Mesenchymal stem cell (in vitro differentiated cells and primary cell): ENCODE measurements at regions not wholly inside any gene's neighbourhood (a gene's known extent, or its start where the extent isn't known, plus 50 kb on each side); places are given as distances from the start of the nearest gene placed in this dataset.

ENCODE experiments used
- DNase-seq: peaks from one replicate; pipeline ENCODE4 v3.0.0-alpha.2; 2013
- H2AFZ ChIP-seq: one replicate; pipeline ENCODE4 v1.6.1; 2013; ENCODE audit warnings: low read depth, mild to moderate bottlenecking, control low read depth, inconsistent platforms, low read length, moderate library complexity
- H2AK5ac ChIP-seq: 2 replicates; pipeline ENCODE4 v1.6.1; 2013; ENCODE audit warnings: low read length, moderate library complexity, mild to moderate bottlenecking, inconsistent platforms; ENCODE audit not compliant: severe bottlenecking
- H2BK120ac ChIP-seq: one replicate; pipeline ENCODE4 v1.6.1; 2013; ENCODE audit warnings: low read depth, mild to moderate bottlenecking, inconsistent platforms, low read length, moderate library complexity
- H2BK12ac ChIP-seq, 2 experiments: one replicate each; pipeline ENCODE4 v1.6.1; 2013; ENCODE audit warnings: inconsistent platforms in 2 of 2, low read length in 2 of 2, mild to moderate bottlenecking in 2 of 2, moderate library complexity in 2 of 2, control low read depth in 1 of 2
- H2BK15ac ChIP-seq: one replicate; pipeline ENCODE4 v1.6.1; 2013; ENCODE audit warnings: mild to moderate bottlenecking, low read depth, inconsistent platforms; ENCODE audit not compliant: poor library complexity, severe bottlenecking
- H2BK5ac ChIP-seq: 2 replicates; pipeline ENCODE4 v1.6.1; 2013; ENCODE audit warnings: low read depth, mild to moderate bottlenecking, low read length, control low read depth, inconsistent platforms; ENCODE audit not compliant: poor library complexity, severe bottlenecking
- H3K14ac ChIP-seq, 2 experiments: one replicate each; pipeline ENCODE4 v1.6.1; 2013; ENCODE audit warnings: inconsistent platforms in 2 of 2, low read length in 2 of 2, control low read depth in 1 of 2, mild to moderate bottlenecking in 1 of 2, moderate library complexity in 1 of 2
- H3K18ac ChIP-seq, 2 experiments: one replicate each; pipeline ENCODE4 v1.6.1; 2013; ENCODE audit warnings: inconsistent platforms in 2 of 2, low read length in 2 of 2, control low read depth in 1 of 2, low read depth in 1 of 2, mild to moderate bottlenecking in 1 of 2
- H3K23ac ChIP-seq, 2 experiments: one replicate each; pipeline ENCODE4 v1.6.1; 2013; ENCODE audit warnings: inconsistent platforms in 2 of 2, low read length in 2 of 2, mild to moderate bottlenecking in 2 of 2, moderate library complexity in 2 of 2, control low read depth in 1 of 2
- H3K27ac ChIP-seq: 2 replicates; pipeline ENCODE4 v1.5.1; 2013; ENCODE audit warnings: mild to moderate bottlenecking, moderate library complexity, low read length, control low read depth, inconsistent platforms; ENCODE audit not compliant: poor library complexity, severe bottlenecking
- H3K27me3 ChIP-seq, 2 experiments: 2 replicates each; pipeline versions ENCODE4 v1.6.1 to v1.7.0; 2013; ENCODE audit warnings: low read length in 2 of 2, mild to moderate bottlenecking in 2 of 2, moderate library complexity in 2 of 2, control low read depth in 1 of 2, inconsistent platforms in 1 of 2; ENCODE audit not compliant: control insufficient read depth in 1 of 2, insufficient read depth in 1 of 2
- H3K36me3 ChIP-seq, 2 experiments: 2 replicates each; pipeline versions ENCODE4 v1.6.1 to v1.7.0; 2013; ENCODE audit warnings: low read length in 2 of 2, control low read depth in 1 of 2, inconsistent platforms in 1 of 2, low read depth in 1 of 2, mild to moderate bottlenecking in 1 of 2; ENCODE audit not compliant: insufficient read depth in 2 of 2, control insufficient read depth in 1 of 2
- H3K4ac ChIP-seq, 2 experiments: one replicate each; pipeline ENCODE4 v1.6.1; 2013; ENCODE audit warnings: inconsistent platforms in 2 of 2, low read length in 2 of 2, mild to moderate bottlenecking in 2 of 2, moderate library complexity in 2 of 2, control low read depth in 1 of 2, low read depth in 1 of 2
- H3K4me1 ChIP-seq: 2 replicates; pipeline ENCODE4 v1.6.1; 2013; ENCODE audit warnings: low read depth, low read length, control low read depth; ENCODE audit not compliant: control insufficient read depth, insufficient read depth
- H3K4me2 ChIP-seq: 2 replicates; pipeline ENCODE4 v1.6.1; 2013; ENCODE audit warnings: low read length, mild to moderate bottlenecking, inconsistent platforms; ENCODE audit not compliant: poor library complexity, severe bottlenecking
- H3K4me3 ChIP-seq, 2 experiments: 2 replicates each; pipeline versions ENCODE4 v1.5.1 to v1.7.0; 2013; ENCODE audit warnings: low read length in 2 of 2, mild to moderate bottlenecking in 2 of 2, control low read depth in 1 of 2, low read depth in 1 of 2; ENCODE audit not compliant: insufficient read depth in 1 of 2
- H3K79me1 ChIP-seq: replicated peaks from 2 replicates; pipeline ENCODE4 v1.6.1; 2013; ENCODE audit warnings: mild to moderate bottlenecking, control low read depth, low read length, inconsistent platforms; ENCODE audit not compliant: poor library complexity, severe bottlenecking
- H3K9ac ChIP-seq: 2 replicates; pipeline ENCODE4 v1.7.0; 2013; ENCODE audit warnings: mild to moderate bottlenecking, low read length, moderate library complexity
- H3K9me3 ChIP-seq: 2 replicates; pipeline ENCODE4 v1.7.0; 2013; ENCODE audit warnings: mild to moderate bottlenecking, low read length; ENCODE audit not compliant: control insufficient read depth
- H4K8ac ChIP-seq: one replicate; pipeline ENCODE4 v1.6.1; 2013; ENCODE audit warnings: inconsistent platforms, mild to moderate bottlenecking, low read length, moderate library complexity
- H4K91ac ChIP-seq: one replicate; pipeline ENCODE4 v1.6.1; 2013; ENCODE audit warnings: mild to moderate bottlenecking, low read length, inconsistent platforms
- WGBS: methylation state at CpG from one replicate; pipeline ENCODE4 v1.1.7; 2013; ENCODE audit warnings: mixed read lengths; 5-methylcytosine and 5-hydroxymethylcytosine counted together

- Histone ChIP-seq H3K9ac (no peak overlapping the region), H3K79me1 (no peaks in the 10 kb centered on the region), H3K4me3 (no peak overlapping the region), H3K36me3 (no peaks in the 10 kb centered on the region), H2BK15ac (no peak overlapping the region), H2AK5ac (no peak overlapping the region), H2BK120ac (no peak overlapping the region), H3K23ac (no peak overlapping the region), H3K14ac (no peak overlapping the region), H3K27ac (no peak overlapping the region), H4K8ac (no peak overlapping the region), H3K4ac (no peak overlapping the region), H3K4me1 (no peaks in the 10 kb centered on the region), H3K9me3 (peaks cover 11% of the 10 kb centered on the region), H2BK12ac (no peak overlapping the region), H3K27me3 (no peaks in the 10 kb centered on the region), H2AFZ (no peak overlapping the region), H4K91ac (no peak overlapping the region), H3K4me2 (no peak overlapping the region), H2BK5ac (no peak overlapping the region), H3K18ac (no peak overlapping the region)
- WGBS: 70% methylated on average over 4 of the region's 4 CpGs
- no peak for DNase-seq
Measured at GRCh38 chr2:16151651-16152050, 211.3 kb downstream of the MYCN start.

GRCh38 chr2:16151281-16151570 is 210.9 kb downstream of the MYCN start:
- Histone ChIP-seq H3K9ac (no peak overlapping the region), H3K4me3 (no peak overlapping the region), H3K79me1 (no peaks in the 10 kb centered on the region), H2BK12ac (no peak overlapping the region), H4K91ac (no peak overlapping the region), H2AK5ac (no peak overlapping the region), H3K27ac (no peak overlapping the region), H2AFZ (no peak overlapping the region), H3K4ac (no peak overlapping the region), H3K27me3 (no peaks in the 10 kb centered on the region), H3K4me2 (no peak overlapping the region), H4K8ac (no peak overlapping the region), H3K14ac (no peak overlapping the region), H2BK15ac (no peak overlapping the region), H3K23ac (no peak overlapping the region), H3K4me1 (no peaks in the 10 kb centered on the region), H3K18ac (no peak overlapping the region), H2BK120ac (no peak overlapping the region), H3K9me3 (peaks cover 11% of the 10 kb centered on the region), H2BK5ac (no peak overlapping the region), H3K36me3 (no peaks in the 10 kb centered on the region)
- WGBS: 88% methylated on average over 3 of the region's 3 CpGs
- no peak for DNase-seq

- H3K27me3 ChIP-seq: no peaks in the 10 kb centered on the region
- H3K4ac ChIP-seq: no peak overlapping the region
- H3K14ac ChIP-seq: no peak overlapping the region
- H3K4me2 ChIP-seq: no peak overlapping the region
- H3K18ac ChIP-seq: no peak overlapping the region
- no peak overlapping the region for H2BK15ac ChIP-seq
- no peaks in the 10 kb centered on the region for H3K79me1 ChIP-seq
- peaks cover 11% of the 10 kb centered on the region for H3K9me3 ChIP-seq
- no peak overlapping the region for H2AFZ ChIP-seq
- H2AK5ac ChIP-seq: no peak overlapping the region
- WGBS: 85% methylated on average over 2 of the region's 5 CpGs
- H3K23ac ChIP-seq: no peak overlapping the region
- no peak overlapping the region for H4K91ac ChIP-seq
- H2BK5ac ChIP-seq: no peak overlapping the region
- no peaks in the 10 kb centered on the region for H3K36me3 ChIP-seq
- H4K8ac ChIP-seq: no peak overlapping the region
- no peak overlapping the region for H2BK120ac ChIP-seq
- no peak overlapping the region for H2BK12ac ChIP-seq
- no peak overlapping the region for H3K27ac ChIP-seq
- no peaks in the 10 kb centered on the region for H3K4me1 ChIP-seq
- DNase-seq: no peak
- no peak overlapping the region for H3K9ac ChIP-seq
- H3K4me3 ChIP-seq: no peak overlapping the region
Measured at GRCh38 chr2:16150456-16151280, 210.3 kb downstream of the MYCN start.

- no peaks in the 10 kb centered on the region for H3K4me1 ChIP-seq
- no peak overlapping the region for H3K4ac ChIP-seq
- H2BK12ac ChIP-seq: no peak overlapping the region
- H2BK15ac ChIP-seq: no peak overlapping the region
- no peak overlapping the region for H3K27ac ChIP-seq
- no peak for DNase-seq
- H2BK5ac ChIP-seq: no peak overlapping the region
- H3K9ac ChIP-seq: no peak overlapping the region
- no peak overlapping the region for H4K8ac ChIP-seq
- H2BK120ac ChIP-seq: no peak overlapping the region
- H3K4me2 ChIP-seq: no peak overlapping the region
- H3K23ac ChIP-seq: no peak overlapping the region
- no peak overlapping the region for H2AFZ ChIP-seq
- whole genome bisulfite sequencing: 84% methylated on average over 16 of the region's 17 CpGs
- no peaks in the 10 kb centered on the region for H3K27me3 ChIP-seq
- H3K79me1 ChIP-seq: no peaks in the 10 kb centered on the region
- no peak overlapping the region for H3K4me3 ChIP-seq
- no peak overlapping the region for H4K91ac ChIP-seq
- no peak overlapping the region for H2AK5ac ChIP-seq
- peaks cover 7% of the 10 kb centered on the region for H3K9me3 ChIP-seq
- H3K18ac ChIP-seq: no peak overlapping the region
- H3K36me3 ChIP-seq: no peaks in the 10 kb centered on the region
- no peak overlapping the region for H3K14ac ChIP-seq
Measured at GRCh38 chr2:16149349-16150243, 209.2 kb downstream of the MYCN start.
